Cortex of kidney (tissue), 1 donor: ENCODE measurements at regions not wholly inside any gene's neighbourhood (a gene's known extent, or its start where the extent isn't known, plus 50 kb on each side); places are given as distances from the start of the nearest gene placed in this dataset.

Source experiments
- DNase-seq: peaks from one replicate; lab custom pipeline; 2025; lab: John Stamatoyannopoulos, UW

- no peak for DNase-seq
These were observed 139.4 kb upstream of the HAAO start for GRCh38 chr2:42931818-42932195.

- no peak for DNase-seq
These were observed 138.9 kb upstream of the HAAO start for GRCh38 chr2:42931146-42931817.

- no peak for DNase-seq
These were observed 137.7 kb upstream of the HAAO start for GRCh38 chr2:42930025-42930581.

- DNase-seq = no peak
These were observed 137.2 kb upstream of the HAAO start for GRCh38 chr2:42929546-42930024.

- no peak for DNase-seq
These were observed 136.5 kb upstream of the HAAO start for GRCh38 chr2:42928692-42929545.

GRCh38 chr2:42928161-42928691 is 135.8 kb upstream of the HAAO start:
- DNase-seq = no peak

- DNase-seq = no peak
These were observed 135.2 kb upstream of the HAAO start for GRCh38 chr2:42927334-42928160.

GRCh38 chr2:42926434-42927333 is 134.3 kb upstream of the HAAO start:
- DNase-seq = no peak

GRCh38 chr2:42925742-42926433 is 133.5 kb upstream of the HAAO start:
- no peak for DNase-seq

GRCh38 chr2:42924418-42924886 is 132.1 kb upstream of the HAAO start:
- no peak for DNase-seq

- no peak for DNase-seq
These were observed 131.4 kb upstream of the HAAO start for GRCh38 chr2:42923580-42924417.

GRCh38 chr2:42922790-42923579 is 130.6 kb upstream of the HAAO start:
- no peak for DNase-seq

GRCh38 chr2:42922293-42922692 is 129.9 kb upstream of the HAAO start:
- DNase-seq = no peak

- DNase-seq = no peak
These were observed 129.3 kb upstream of the HAAO start for GRCh38 chr2:42921721-42922120.

GRCh38 chr2:42921147-42921520 is 128.8 kb upstream of the HAAO start:
- DNase-seq = no peak

GRCh38 chr2:42920446-42921146 is 128.2 kb upstream of the HAAO start:
- DNase-seq = no peak

- no peak for DNase-seq
These were observed 126.4 kb upstream of the HAAO start for GRCh38 chr2:42918671-42919318.
